H9 (cell line): ENCODE measurements at regions not wholly inside any gene's neighbourhood (a gene's known extent, or its start where the extent isn't known, plus 50 kb on each side); places are given as distances from the start of the nearest gene placed in this dataset.

Experiments used
- DNase-seq: peaks from one replicate; pipeline ENCODE4 v3.0.0-alpha.2; 2017
- H2AFZ ChIP-seq: one replicate; pipeline ENCODE4 v1.6.1; 2013; ENCODE audit warnings: mild to moderate bottlenecking, low read length, control low read depth, moderate library complexity
- H2AK5ac ChIP-seq: 2 replicates; pipeline ENCODE4 v1.6.1; 2013; ENCODE audit warnings: low read length, control low read depth, mixed read lengths; ENCODE audit not compliant: insufficient read length
- H2BK120ac ChIP-seq: one replicate; pipeline ENCODE4 v1.6.1; 2013; ENCODE audit warnings: low read depth, mild to moderate bottlenecking, low read length, control low read depth, inconsistent platforms; ENCODE audit not compliant: poor library complexity, severe bottlenecking
- H2BK12ac ChIP-seq: 2 replicates; pipeline ENCODE4 v1.6.1; 2013; ENCODE audit warnings: low read length, control low read depth, mixed read lengths, low read depth; ENCODE audit not compliant: insufficient read length
- H2BK15ac ChIP-seq: 2 replicates; pipeline ENCODE4 v1.6.1; 2013; ENCODE audit warnings: low read depth, low read length, control low read depth
- H2BK20ac ChIP-seq: one replicate; pipeline ENCODE4 v1.6.1; 2013; ENCODE audit warnings: low read depth, mild to moderate bottlenecking, low read length, control low read depth, inconsistent platforms; ENCODE audit not compliant: poor library complexity, severe bottlenecking
- H2BK5ac ChIP-seq: 2 replicates; pipeline ENCODE4 v1.6.1; 2013; ENCODE audit warnings: low read length, control low read depth, mixed read lengths; ENCODE audit not compliant: insufficient read length
- H3K14ac ChIP-seq: 2 replicates; pipeline ENCODE4 v1.6.1; 2013; ENCODE audit warnings: low read length, control low read depth; ENCODE audit not compliant: insufficient read depth
- H3K18ac ChIP-seq: 2 replicates; pipeline ENCODE4 v1.6.1; 2013; ENCODE audit warnings: low read depth, mild to moderate bottlenecking, mixed read lengths, low read length, control low read depth; ENCODE audit not compliant: insufficient read length
- H3K23ac ChIP-seq: 2 replicates; pipeline ENCODE4 v1.6.1; 2013; ENCODE audit warnings: low read length, control low read depth, mixed read lengths, low read depth; ENCODE audit not compliant: insufficient read length
- H3K23me2 ChIP-seq: 2 replicates; pipeline ENCODE4 v1.6.1; 2013; ENCODE audit warnings: low read depth, mild to moderate bottlenecking, mixed read lengths, low read length, control low read depth; ENCODE audit not compliant: insufficient read length, poor library complexity, severe bottlenecking
- H3K27ac ChIP-seq: 2 replicates; pipeline ENCODE4 v1.5.1; 2013; ENCODE audit warnings: low read length, control low read depth, mixed read lengths, low read depth; ENCODE audit not compliant: insufficient read length
- H3K27me3 ChIP-seq: 2 replicates; pipeline ENCODE4 v1.6.1; 2013; ENCODE audit warnings: low read length, control low read depth, inconsistent platforms; ENCODE audit not compliant: insufficient read depth
- H3K4ac ChIP-seq: 2 replicates; pipeline ENCODE4 v1.6.1; 2013; ENCODE audit warnings: low read depth, mild to moderate bottlenecking, control low read depth, inconsistent platforms, low read length, moderate library complexity
- H3K4me1 ChIP-seq: 2 replicates; pipeline ENCODE4 v1.6.1; 2013; ENCODE audit warnings: low read length, control low read depth, inconsistent platforms; ENCODE audit not compliant: insufficient read depth
- H3K4me2 ChIP-seq: 2 replicates; pipeline ENCODE4 v1.6.1; 2013; ENCODE audit warnings: low read length, control low read depth, mixed read lengths; ENCODE audit not compliant: insufficient read length, insufficient read depth
- H3K56ac ChIP-seq: 2 replicates; pipeline ENCODE4 v1.6.1; 2013; ENCODE audit warnings: low read depth, mild to moderate bottlenecking, mixed read lengths, low read length, control low read depth; ENCODE audit not compliant: insufficient read length
- H3K79me1 ChIP-seq: 2 replicates; pipeline ENCODE4 v1.6.1; 2013; ENCODE audit warnings: low read depth, mild to moderate bottlenecking, moderate library complexity, low read length, control low read depth, inconsistent platforms; ENCODE audit not compliant: insufficient read depth, poor library complexity, severe bottlenecking
- H3K79me2 ChIP-seq: 2 replicates; pipeline ENCODE4 v1.6.1; 2013; ENCODE audit warnings: low read length, control low read depth, inconsistent platforms; ENCODE audit not compliant: insufficient read depth
- H3K9ac ChIP-seq: 2 replicates; pipeline ENCODE4 v1.6.1; 2013; ENCODE audit warnings: low read length, control low read depth, mixed read lengths; ENCODE audit not compliant: insufficient read length; ENCODE audit errors: extremely low read depth
- H3K9me3 ChIP-seq: one replicate; pipeline ENCODE4 v1.6.1; 2013; ENCODE audit warnings: low read depth, low read length, inconsistent platforms; ENCODE audit not compliant: control insufficient read depth
- H3T11ph ChIP-seq: one replicate; pipeline ENCODE4 v1.6.1; 2013; ENCODE audit warnings: mild to moderate bottlenecking, low read length, control low read depth, inconsistent platforms
- H4K20me1 ChIP-seq: one replicate; pipeline ENCODE4 v1.6.1; 2013; ENCODE audit not compliant: control insufficient read depth, insufficient read length, insufficient read depth
- H4K5ac ChIP-seq: 2 replicates; pipeline ENCODE4 v1.6.1; 2013; ENCODE audit warnings: low read depth, mild to moderate bottlenecking, mixed read lengths, low read length, control low read depth; ENCODE audit not compliant: insufficient read length
- H4K8ac ChIP-seq: replicated peaks from 2 replicates; pipeline ENCODE4 v1.6.1; 2013; ENCODE audit warnings: low read length, control low read depth, mixed read lengths, low read depth; ENCODE audit not compliant: insufficient read length
- H4K91ac ChIP-seq: 2 replicates; pipeline ENCODE4 v1.6.1; 2013; ENCODE audit warnings: low read depth, mild to moderate bottlenecking, moderate library complexity, mixed read lengths, low read length, control low read depth; ENCODE audit not compliant: insufficient read length
- H3K27ac Mint-ChIP-seq, 3 experiments: 2 replicates in 2 of 3; 3 replicates in 1 of 3; pipeline ENCODE4 v1.8.0; 2020 to 2021; ENCODE audit warnings: mixed read lengths in 3 of 3, mild to moderate bottlenecking in 1 of 3, moderate library complexity in 1 of 3
- H3K27me3 Mint-ChIP-seq: 2 replicates; pipeline ENCODE4 v1.8.0; 2021; ENCODE audit warnings: low read depth, mild to moderate bottlenecking, moderate library complexity, mixed read lengths
- H3K36me3 Mint-ChIP-seq, 3 experiments: 2 replicates in 2 of 3; 3 replicates in 1 of 3; pipeline ENCODE4 v1.8.0; 2020 to 2021; ENCODE audit warnings: low read depth in 3 of 3, mixed read lengths in 3 of 3; ENCODE audit not compliant: insufficient read depth in 1 of 3
- H3K4me1 Mint-ChIP-seq, 2 experiments: 2 replicates each; pipeline ENCODE4 v1.8.0; 2020; ENCODE audit warnings: mixed read lengths in 2 of 2
- H3K4me3 Mint-ChIP-seq, 2 experiments: 2 replicates in 1 of 2; 3 replicates in 1 of 2; pipeline ENCODE4 v1.8.0; 2020 to 2021; ENCODE audit warnings: mild to moderate bottlenecking in 2 of 2, mixed read lengths in 2 of 2, moderate library complexity in 1 of 2
- H3K9me3 Mint-ChIP-seq, 2 experiments: 2 replicates in 1 of 2; 3 replicates in 1 of 2; pipeline ENCODE4 v1.8.0; 2020; ENCODE audit warnings: mild to moderate bottlenecking in 2 of 2, mixed read lengths in 2 of 2, moderate library complexity in 1 of 2
- CTCF ChIP-seq: fragments of 200-600 bp; sonication (generic); conservative IDR thresholded peaks from 3 replicates; pipeline ENCODE4 v1.8.0; 2021; ENCODE audit warnings: antibody characterized with exemption, mild to moderate bottlenecking
- WGBS: extraction: QIAGEN DNeasy Blood & Tissue Kit; methylation state at CpG from one replicate; pipeline ENCODE4 v1.1.7; 2013; ENCODE audit warnings: missing lambda C conversion rate, low lambda C conversion rate, mixed read lengths; ENCODE audit not compliant: insufficient read length; ENCODE audit errors: extremely low coverage; 5-methylcytosine and 5-hydroxymethylcytosine counted together

- H3K9me3 ChIP-seq, result no peaks in the 10 kb centered on the region
- Mint-ChIP-seq H3K36me3 (peaks cover 0 to 4% (median 0%) of the 10 kb centered on the region in 3 experiments; a peak in 1 of 7 replicates), H3K27ac (no peak overlapping the region), H3K27me3 (peaks cover 2% of the 10 kb centered on the region), H3K9me3 (peaks cover 0 to 3% of the 10 kb centered on the region in 2 experiments; a peak in 3 of 5 replicates), H3K4me1 (peaks cover 0 to 2% of the 10 kb centered on the region in 2 experiments; a peak in 1 of 4 replicates), H3K4me3 (no peak overlapping the region)
- no peak overlapping the region for H3K56ac ChIP-seq
- no peak overlapping the region for H3K9ac ChIP-seq
- no peak for DNase-seq
- H3K79me2 ChIP-seq, result no peaks in the 10 kb centered on the region
- H2BK15ac ChIP-seq, result no peak overlapping the region
- no peak overlapping the region for H3K27ac ChIP-seq
- H3K23ac ChIP-seq, result no peak overlapping the region
- no peak overlapping the region for H3K4me2 ChIP-seq
- H3K23me2 ChIP-seq, result peaks cover 3% of the 10 kb centered on the region
- no peak overlapping the region for H4K5ac ChIP-seq
- H3K4me1 ChIP-seq, result no peaks in the 10 kb centered on the region
- no peak for TF ChIP-seq CTCF
- H2AK5ac ChIP-seq, result no peak overlapping the region
- no peaks in the 10 kb centered on the region for H4K20me1 ChIP-seq
- H2BK12ac ChIP-seq, result no peak overlapping the region
- H3K79me1 ChIP-seq, result no peaks in the 10 kb centered on the region
- H3K27me3 ChIP-seq, result no peaks in the 10 kb centered on the region
- H2BK20ac ChIP-seq, result no peak overlapping the region
- H2BK120ac ChIP-seq, result no peak overlapping the region
- H2BK5ac ChIP-seq, result no peak overlapping the region
- WGBS, result no CpG with 5 or more reads among the region's 9 CpGs
- no peak overlapping the region for H4K8ac ChIP-seq
- no peak overlapping the region for H4K91ac ChIP-seq
- no peak overlapping the region for H3K4ac ChIP-seq
- H3K18ac ChIP-seq, result no peak overlapping the region
- no peak overlapping the region for H3K14ac ChIP-seq
- H3T11ph ChIP-seq, result no peak overlapping the region
- H2AFZ ChIP-seq, result no peak overlapping the region
Observed at GRCh38 chr2:62427146-62427545, 78.8 kb downstream of the TMEM17 start.
